Panc1 (cell line): ENCODE measurements at regions not wholly inside any gene's neighbourhood (a gene's known extent, or its start where the extent isn't known, plus 50 kb on each side); places are given as distances from the start of the nearest gene placed in this dataset.

ENCODE experiments used
- SIN3A ChIP-seq: IDR thresholded peaks from 2 replicates; pipeline ENCODE4 v1.6.1; 2012; ENCODE audit warnings: low read depth, mild to moderate bottlenecking, low read length, moderate library complexity, borderline replicate concordance; ENCODE audit not compliant: insufficient read depth
- TCF7L2 ChIP-seq: IDR thresholded peaks from 2 replicates; pipeline ENCODE4 v1.6.1; 2011; ENCODE audit warnings: mild to moderate bottlenecking, low read depth, low read length, inconsistent platforms
- TF ChIP-seq, protein P1 (sequence below): fragments of 450-650 bp; IDR thresholded peaks from 2 replicates; pipeline ENCODE4 v1.5.1; 2017; ENCODE audit warnings: mild to moderate bottlenecking
- TF ChIP-seq, protein P2 (sequence below), 2 experiments: IDR thresholded peaks; 2 replicates each; pipeline ENCODE4 v1.6.1; 2011 to 2012; ENCODE audit warnings: low read depth in 2 of 2, control low read depth in 1 of 2, low read length in 1 of 2, mild to moderate bottlenecking in 1 of 2, moderate library complexity in 1 of 2; ENCODE audit not compliant: insufficient read depth in 1 of 2

DNA sequence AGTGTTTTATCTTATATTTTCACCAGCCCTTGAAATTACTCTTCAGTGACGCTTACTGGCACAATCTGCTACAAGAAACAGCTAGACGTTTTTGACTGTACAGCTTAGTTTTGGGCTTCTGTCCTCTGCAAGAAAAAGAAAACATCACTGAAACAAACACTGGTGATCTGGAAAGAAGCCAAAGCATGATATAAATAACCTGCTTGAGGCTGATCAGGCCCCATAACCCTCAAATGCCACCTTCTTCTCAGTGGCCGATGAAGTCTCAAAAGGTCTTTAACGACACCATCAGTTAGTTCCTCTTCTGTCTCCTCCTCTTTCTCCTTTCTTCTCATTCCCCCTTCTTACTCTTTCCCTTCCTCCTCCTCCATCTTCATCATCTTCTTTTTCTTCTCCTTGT is 942.3 kb upstream of the TMEM132C start:
- TF ChIP-seq, protein P1, sequence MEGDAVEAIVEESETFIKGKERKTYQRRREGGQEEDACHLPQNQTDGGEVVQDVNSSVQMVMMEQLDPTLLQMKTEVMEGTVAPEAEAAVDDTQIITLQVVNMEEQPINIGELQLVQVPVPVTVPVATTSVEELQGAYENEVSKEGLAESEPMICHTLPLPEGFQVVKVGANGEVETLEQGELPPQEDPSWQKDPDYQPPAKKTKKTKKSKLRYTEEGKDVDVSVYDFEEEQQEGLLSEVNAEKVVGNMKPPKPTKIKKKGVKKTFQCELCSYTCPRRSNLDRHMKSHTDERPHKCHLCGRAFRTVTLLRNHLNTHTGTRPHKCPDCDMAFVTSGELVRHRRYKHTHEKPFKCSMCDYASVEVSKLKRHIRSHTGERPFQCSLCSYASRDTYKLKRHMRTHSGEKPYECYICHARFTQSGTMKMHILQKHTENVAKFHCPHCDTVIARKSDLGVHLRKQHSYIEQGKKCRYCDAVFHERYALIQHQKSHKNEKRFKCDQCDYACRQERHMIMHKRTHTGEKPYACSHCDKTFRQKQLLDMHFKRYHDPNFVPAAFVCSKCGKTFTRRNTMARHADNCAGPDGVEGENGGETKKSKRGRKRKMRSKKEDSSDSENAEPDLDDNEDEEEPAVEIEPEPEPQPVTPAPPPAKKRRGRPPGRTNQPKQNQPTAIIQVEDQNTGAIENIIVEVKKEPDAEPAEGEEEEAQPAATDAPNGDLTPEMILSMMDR: no peak
- TF ChIP-seq SIN3A: no peak
- TF ChIP-seq, protein P2, sequence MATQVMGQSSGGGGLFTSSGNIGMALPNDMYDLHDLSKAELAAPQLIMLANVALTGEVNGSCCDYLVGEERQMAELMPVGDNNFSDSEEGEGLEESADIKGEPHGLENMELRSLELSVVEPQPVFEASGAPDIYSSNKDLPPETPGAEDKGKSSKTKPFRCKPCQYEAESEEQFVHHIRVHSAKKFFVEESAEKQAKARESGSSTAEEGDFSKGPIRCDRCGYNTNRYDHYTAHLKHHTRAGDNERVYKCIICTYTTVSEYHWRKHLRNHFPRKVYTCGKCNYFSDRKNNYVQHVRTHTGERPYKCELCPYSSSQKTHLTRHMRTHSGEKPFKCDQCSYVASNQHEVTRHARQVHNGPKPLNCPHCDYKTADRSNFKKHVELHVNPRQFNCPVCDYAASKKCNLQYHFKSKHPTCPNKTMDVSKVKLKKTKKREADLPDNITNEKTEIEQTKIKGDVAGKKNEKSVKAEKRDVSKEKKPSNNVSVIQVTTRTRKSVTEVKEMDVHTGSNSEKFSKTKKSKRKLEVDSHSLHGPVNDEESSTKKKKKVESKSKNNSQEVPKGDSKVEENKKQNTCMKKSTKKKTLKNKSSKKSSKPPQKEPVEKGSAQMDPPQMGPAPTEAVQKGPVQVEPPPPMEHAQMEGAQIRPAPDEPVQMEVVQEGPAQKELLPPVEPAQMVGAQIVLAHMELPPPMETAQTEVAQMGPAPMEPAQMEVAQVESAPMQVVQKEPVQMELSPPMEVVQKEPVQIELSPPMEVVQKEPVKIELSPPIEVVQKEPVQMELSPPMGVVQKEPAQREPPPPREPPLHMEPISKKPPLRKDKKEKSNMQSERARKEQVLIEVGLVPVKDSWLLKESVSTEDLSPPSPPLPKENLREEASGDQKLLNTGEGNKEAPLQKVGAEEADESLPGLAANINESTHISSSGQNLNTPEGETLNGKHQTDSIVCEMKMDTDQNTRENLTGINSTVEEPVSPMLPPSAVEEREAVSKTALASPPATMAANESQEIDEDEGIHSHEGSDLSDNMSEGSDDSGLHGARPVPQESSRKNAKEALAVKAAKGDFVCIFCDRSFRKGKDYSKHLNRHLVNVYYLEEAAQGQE (IDR thresholded peaks at IDR 0.05; ENCODE audit: insufficient read depth in 1 of 2, low read depth in 2 of 2, low read length in 1 of 2): no peak
- no peak for TF ChIP-seq TCF7L2
